Gastrocnemius medialis (tissue), 4 donors: ENCODE measurements at regions not wholly inside any gene's neighbourhood (a gene's known extent, or its start where the extent isn't known, plus 50 kb on each side); places are given as distances from the start of the nearest gene placed in this dataset.

Source experiments
- ATAC-seq, 2 donors: fragments of 150-250 bp; one replicate each; pipeline ENCODE4 v1.9.1; 2016
- DNase-seq, 2 donors: peaks; one replicate each; pipeline ENCODE4 v3.0.0-alpha.2; 2019
- H3K27ac ChIP-seq, 4 donors: fragments of 200-600 bp; sonication (generic); 1 replicate in 1 of 4; 2 replicates in 3 of 4; pipeline ENCODE4 v1.5.1; 2016 to 2018; ENCODE audit warnings: mild to moderate bottlenecking in 2 of 4, moderate library complexity in 1 of 4
- H3K27me3 ChIP-seq, 3 donors: fragments of 200-600 bp; sonication (generic) in 2 of 3; 1 replicate in 1 of 3; 2 replicates in 2 of 3; pipeline versions ENCODE4 v1.5.1 to v1.6.0; 2016 to 2019; ENCODE audit warnings: mild to moderate bottlenecking in 1 of 3, moderate library complexity in 1 of 3
- H3K36me3 ChIP-seq, 2 donors: fragments of 200-600 bp; sonication (generic) in 1 of 2; one replicate each; pipeline ENCODE4 v1.5.1; 2017 to 2018
- H3K4me1 ChIP-seq, 2 donors: fragments of 200-600 bp; sonication (generic) in 1 of 2; one replicate each; pipeline ENCODE4 v1.5.1; 2016 to 2017; ENCODE audit warnings: mild to moderate bottlenecking in 2 of 2
- H3K4me3 ChIP-seq, 4 donors: fragments of 200-600 bp; sonication (generic) in 3 of 4; 1 replicate in 1 of 4; 2 replicates in 3 of 4; pipeline ENCODE4 v1.5.1; 2016 to 2019; ENCODE audit warnings: mild to moderate bottlenecking in 2 of 4
- H3K9me3 ChIP-seq, 3 donors: fragments of 200-600 bp; sonication (generic) in 2 of 3; 1 replicate in 1 of 3; 2 replicates in 2 of 3; pipeline ENCODE4 v1.5.1; 2016 to 2019
- POLR2A ChIP-seq, 2 donors: fragments of 450-650 bp; IDR thresholded peaks; one replicate each; pipeline ENCODE4 v1.6.1; 2017; ENCODE audit warnings: antibody characterized with exemption in 2 of 2, mild to moderate bottlenecking in 2 of 2, moderate library complexity in 2 of 2
- in situ Hi-C, 4 donors: fragments of 200-750 bp; cut with MboI; loops; one replicate each; pipeline versions ENCODE4 v1.15.0 to v1.8.0; 2017; ENCODE audit warnings: low sequenced_read_pairs in 4 of 4
- intact Hi-C: fragments of 100-400 bp; cut with DNase I; formaldehyde crosslinking; loops from one replicate; pipeline ENCODE4 v1.15.1; 2023; ENCODE audit warnings: low total_unique reads
- TF ChIP-seq, protein P1 (sequence below), 5 experiments: fragments of 450-650 bp in 3 of 5; fragments of 200-600 bp in 2 of 5; sonication (generic) in 2 of 5; IDR thresholded peaks in 4 of 5; conservative IDR thresholded peaks in 1 of 5; 1 replicate in 4 of 5; 2 replicates in 1 of 5; pipeline ENCODE4 v1.5.1; 2016 to 2019; ENCODE audit warnings: antibody characterized with exemption in 5 of 5, mild to moderate bottlenecking in 3 of 5, moderate library complexity in 3 of 5

DNA sequence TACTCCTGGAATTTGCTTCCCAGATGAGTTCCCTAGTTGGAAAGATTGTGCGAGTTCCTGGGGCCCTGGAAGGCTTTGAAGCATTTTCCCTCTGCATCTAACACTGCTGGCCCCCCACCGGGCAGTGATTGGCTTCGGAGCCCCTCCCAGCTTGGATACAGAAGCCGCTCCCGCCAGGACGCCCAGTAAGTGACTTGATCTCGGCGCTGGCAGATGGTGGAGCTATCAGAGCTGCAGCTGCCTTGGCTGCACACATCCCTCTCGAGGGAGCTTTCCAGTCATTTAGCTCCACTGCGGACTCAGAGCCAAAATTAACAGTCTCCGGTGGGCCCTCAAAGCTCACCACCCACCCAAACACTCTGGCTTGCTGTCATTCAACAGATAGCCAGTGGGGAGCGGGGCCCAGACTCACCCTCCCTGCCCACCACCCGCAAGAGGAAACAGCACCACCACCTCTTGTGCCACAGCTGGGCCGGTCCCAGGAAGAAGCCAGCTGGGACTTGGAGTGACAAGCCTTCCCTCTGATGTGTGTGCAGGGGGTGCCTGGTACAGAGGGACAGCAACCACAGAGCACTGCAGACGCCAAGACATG, 162.3 kb downstream of the TRIM29 start:
- H3K9me3 ChIP-seq = no peaks in the 10 kb centered on the region
- no peaks in the 10 kb centered on the region for H3K27me3 ChIP-seq
- peaks cover 4 to 5% of the 10 kb centered on the region in 2 donors for H3K4me1 ChIP-seq
- ATAC-seq = no peak
- H3K27ac ChIP-seq = no peak overlapping the region
- TF ChIP-seq POLR2A (IDR thresholded peaks at IDR 0.05) = no peak
- TF ChIP-seq, protein P1, sequence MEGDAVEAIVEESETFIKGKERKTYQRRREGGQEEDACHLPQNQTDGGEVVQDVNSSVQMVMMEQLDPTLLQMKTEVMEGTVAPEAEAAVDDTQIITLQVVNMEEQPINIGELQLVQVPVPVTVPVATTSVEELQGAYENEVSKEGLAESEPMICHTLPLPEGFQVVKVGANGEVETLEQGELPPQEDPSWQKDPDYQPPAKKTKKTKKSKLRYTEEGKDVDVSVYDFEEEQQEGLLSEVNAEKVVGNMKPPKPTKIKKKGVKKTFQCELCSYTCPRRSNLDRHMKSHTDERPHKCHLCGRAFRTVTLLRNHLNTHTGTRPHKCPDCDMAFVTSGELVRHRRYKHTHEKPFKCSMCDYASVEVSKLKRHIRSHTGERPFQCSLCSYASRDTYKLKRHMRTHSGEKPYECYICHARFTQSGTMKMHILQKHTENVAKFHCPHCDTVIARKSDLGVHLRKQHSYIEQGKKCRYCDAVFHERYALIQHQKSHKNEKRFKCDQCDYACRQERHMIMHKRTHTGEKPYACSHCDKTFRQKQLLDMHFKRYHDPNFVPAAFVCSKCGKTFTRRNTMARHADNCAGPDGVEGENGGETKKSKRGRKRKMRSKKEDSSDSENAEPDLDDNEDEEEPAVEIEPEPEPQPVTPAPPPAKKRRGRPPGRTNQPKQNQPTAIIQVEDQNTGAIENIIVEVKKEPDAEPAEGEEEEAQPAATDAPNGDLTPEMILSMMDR (IDR thresholded peaks at IDR 0.05 in 4 of 5, conservative IDR thresholded peaks at IDR 0.05 in 1 of 5) = no peak
- intact Hi-C loops (no loop called here), in situ Hi-C loops (no loop called here)
- H3K4me3 ChIP-seq = no peak overlapping the region
- no peak for DNase-seq
- no peaks in the 10 kb centered on the region for H3K36me3 ChIP-seq

DNA sequence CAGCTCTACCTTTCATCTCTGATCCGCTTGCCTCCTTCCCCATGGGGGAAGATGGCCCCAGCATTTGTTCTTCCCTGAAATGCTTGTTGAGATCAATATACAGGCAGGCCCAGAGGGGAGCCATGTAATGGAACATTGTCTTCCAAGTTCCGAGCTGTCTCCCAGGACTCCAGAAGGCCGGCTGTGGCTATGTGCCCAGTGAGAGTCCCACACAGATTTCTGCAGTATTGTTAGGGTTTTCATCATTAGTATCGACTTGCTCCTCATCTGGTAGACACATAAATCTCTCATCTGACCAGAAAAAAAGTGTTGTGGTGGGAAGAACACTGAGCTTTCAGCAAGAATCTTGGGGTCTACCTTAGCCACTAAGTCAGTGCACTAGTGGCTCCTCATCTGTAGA, 163.4 kb downstream of the TRIM29 start:
- Histone ChIP-seq H3K4me1 (peaks cover 4 to 5% of the 10 kb centered on the region in 2 donors), H3K36me3 (no peaks in the 10 kb centered on the region), H3K9me3 (no peaks in the 10 kb centered on the region), H3K27ac (no peak overlapping the region), H3K27me3 (no peaks in the 10 kb centered on the region), H3K4me3 (no peak overlapping the region)
- in situ Hi-C loops (no loop called here), intact Hi-C loops (no loop called here)
- TF ChIP-seq, protein P1 (IDR thresholded peaks at IDR 0.05 in 4 of 5, conservative IDR thresholded peaks at IDR 0.05 in 1 of 5) = no peak
- no peak for TF ChIP-seq POLR2A (IDR thresholded peaks at IDR 0.05)
- ATAC-seq = no peak
- DNase-seq = no peak

DNA sequence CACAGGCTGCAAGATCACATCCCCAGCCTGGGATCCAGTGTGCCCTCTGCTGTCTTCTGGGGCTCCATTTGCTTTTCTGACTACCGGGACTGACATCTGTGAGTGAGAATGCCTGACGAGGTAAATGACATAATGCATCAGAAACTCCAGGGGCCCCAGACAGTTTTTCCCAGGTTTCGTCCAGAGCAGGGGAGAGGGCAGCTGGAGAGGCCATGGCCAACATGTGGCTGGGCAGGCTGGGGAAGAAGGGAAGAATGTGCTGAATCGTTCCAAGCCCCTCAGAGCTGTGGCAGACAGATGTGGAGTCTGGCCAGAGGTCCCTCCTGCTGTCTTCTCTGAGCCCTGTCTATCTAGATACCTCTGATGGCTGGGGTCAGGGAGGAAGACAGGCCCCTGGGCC, 163.9 kb downstream of the TRIM29 start:
- H3K4me1 ChIP-seq = peaks cover 4 to 5% of the 10 kb centered on the region in 2 donors
- no peaks in the 10 kb centered on the region for H3K27me3 ChIP-seq
- in situ Hi-C loops (no loop called here), intact Hi-C loops (no loop called here)
- no peaks in the 10 kb centered on the region for H3K9me3 ChIP-seq
- H3K27ac ChIP-seq = no peak overlapping the region
- ATAC-seq = no peak
- no peak for DNase-seq
- no peak for TF ChIP-seq POLR2A (IDR thresholded peaks at IDR 0.05)
- TF ChIP-seq, protein P1 (IDR thresholded peaks at IDR 0.05 in 4 of 5, conservative IDR thresholded peaks at IDR 0.05 in 1 of 5) = no peak
- H3K36me3 ChIP-seq = no peaks in the 10 kb centered on the region
- H3K4me3 ChIP-seq = no peak overlapping the region

DNA sequence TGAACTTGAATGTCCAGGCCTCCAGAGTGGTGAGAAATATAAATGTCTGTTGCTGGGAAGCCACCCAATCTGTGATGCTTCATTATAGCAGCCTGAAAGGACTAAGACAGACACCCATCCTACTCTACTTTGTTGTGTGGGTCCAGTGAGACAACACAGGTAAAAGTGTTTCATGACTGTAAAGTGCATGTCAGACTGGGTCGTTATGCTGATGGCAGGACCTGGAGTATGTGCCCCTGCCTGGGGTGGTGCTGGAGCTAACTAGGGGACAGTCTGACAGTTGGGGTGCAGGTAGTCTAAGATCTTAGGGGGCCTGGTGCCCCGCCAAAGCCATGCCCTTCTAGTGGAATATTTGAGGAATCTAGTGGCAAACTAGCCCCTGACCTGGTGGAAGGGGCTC, 165.6 kb downstream of the TRIM29 start:
- intact Hi-C loops = no loop called here
- Histone ChIP-seq H3K4me3 (no peak overlapping the region), H3K4me1 (peaks cover 4 to 5% of the 10 kb centered on the region in 2 donors), H3K27me3 (no peaks in the 10 kb centered on the region), H3K9me3 (no peaks in the 10 kb centered on the region), H3K36me3 (no peaks in the 10 kb centered on the region), H3K27ac (no peak overlapping the region)
- ATAC-seq (no peak), DNase-seq (no peak)
- TF ChIP-seq, protein P1 (IDR thresholded peaks at IDR 0.05 in 4 of 5, conservative IDR thresholded peaks at IDR 0.05 in 1 of 5) = no peak
- in situ Hi-C loops = no loop called here
